Neuron (in vitro differentiated cells): ENCODE measurements at regions not wholly inside any gene's neighbourhood (a gene's known extent, or its start where the extent isn't known, plus 50 kb on each side); places are given as distances from the start of the nearest gene placed in this dataset.

Experiments
- H2AFZ ChIP-seq: one replicate; pipeline ENCODE4 v1.6.1; 2013; ENCODE audit warnings: low read depth, mild to moderate bottlenecking, inconsistent platforms, low read length, moderate library complexity
- H3K27me3 ChIP-seq: one replicate; pipeline ENCODE4 v1.6.1; 2013; ENCODE audit warnings: low read length; ENCODE audit not compliant: insufficient read depth
- H3K36me3 ChIP-seq: one replicate; pipeline ENCODE4 v1.6.1; 2013; ENCODE audit warnings: low read length; ENCODE audit not compliant: insufficient read depth
- H3K4me1 ChIP-seq: one replicate; pipeline ENCODE4 v1.6.1; 2013; ENCODE audit warnings: low read length; ENCODE audit not compliant: insufficient read depth
- H3K4me3 ChIP-seq: 2 replicates; pipeline ENCODE4 v1.5.1; 2013; ENCODE audit warnings: mild to moderate bottlenecking, low read length, moderate library complexity
- H3K9me3 ChIP-seq: one replicate; pipeline ENCODE4 v1.6.1; 2013; ENCODE audit warnings: low read length

GRCh38 chr9:119765632-119766175 is 396.5 kb upstream of the BRINP1 start:
- Histone ChIP-seq H3K4me3 (no peak overlapping the region), H3K27me3 (no peaks in the 10 kb centered on the region), H3K4me1 (peaks cover 2% of the 10 kb centered on the region), H3K9me3 (no peaks in the 10 kb centered on the region), H3K36me3 (no peaks in the 10 kb centered on the region), H2AFZ (no peak overlapping the region)

DNA sequence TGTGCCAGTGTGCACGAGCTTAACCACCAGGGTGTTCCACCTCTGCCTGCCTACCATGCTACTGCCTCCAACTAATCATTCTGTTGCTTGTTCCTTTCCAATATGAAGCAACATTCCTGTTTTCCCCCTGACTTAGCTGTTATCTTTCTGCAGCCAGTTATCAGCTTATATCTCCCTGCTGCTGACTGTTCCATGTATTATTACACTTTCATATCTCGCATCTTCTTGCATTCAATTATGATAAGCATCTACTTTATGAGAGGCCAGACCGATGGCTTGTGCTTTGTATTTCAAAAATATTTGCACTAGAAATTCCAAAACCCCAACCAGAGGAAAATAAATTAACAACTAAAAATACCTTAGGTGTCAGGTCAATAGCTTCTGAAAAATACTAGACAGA is 394.0 kb upstream of the BRINP1 start:
- Histone ChIP-seq H3K27me3 (no peaks in the 10 kb centered on the region), H3K4me1 (peaks cover 2% of the 10 kb centered on the region), H2AFZ (no peak overlapping the region), H3K36me3 (no peaks in the 10 kb centered on the region), H3K4me3 (no peak overlapping the region), H3K9me3 (no peaks in the 10 kb centered on the region)

- H3K36me3 ChIP-seq = no peaks in the 10 kb centered on the region
- H2AFZ ChIP-seq = no peak overlapping the region
- H3K4me1 ChIP-seq = peaks cover 2% of the 10 kb centered on the region
- H3K9me3 ChIP-seq = no peaks in the 10 kb centered on the region
- H3K4me3 ChIP-seq = no peak overlapping the region
- H3K27me3 ChIP-seq = no peaks in the 10 kb centered on the region
Measured at GRCh38 chr9:119761812-119762211, 392.6 kb upstream of the BRINP1 start.

GRCh38 chr9:119758990-119759389 is 389.8 kb upstream of the BRINP1 start:
- Histone ChIP-seq H3K4me1 (peaks cover 2% of the 10 kb centered on the region), H3K4me3 (no peak overlapping the region), H2AFZ (no peak overlapping the region), H3K9me3 (no peaks in the 10 kb centered on the region), H3K27me3 (no peaks in the 10 kb centered on the region), H3K36me3 (no peaks in the 10 kb centered on the region)

DNA sequence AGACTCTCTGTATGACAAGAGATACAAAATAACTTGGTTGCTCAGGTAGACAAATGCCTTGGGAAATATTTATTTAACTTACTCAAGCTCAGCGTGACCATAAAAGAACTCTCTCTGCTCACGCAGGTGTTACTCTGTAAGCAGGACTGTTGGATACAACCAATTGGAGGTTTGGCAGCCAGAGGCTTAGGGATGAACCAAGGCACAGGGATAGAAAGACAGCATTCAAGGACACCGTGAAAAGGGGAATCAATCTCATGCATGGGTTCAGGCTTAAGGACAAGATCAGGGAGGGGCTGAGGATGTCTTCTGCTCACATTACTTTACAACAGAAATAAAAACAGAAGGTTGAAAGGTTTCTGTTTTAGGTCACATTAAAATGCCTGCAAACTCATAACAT is 389.0 kb upstream of the BRINP1 start:
- Histone ChIP-seq H2AFZ (no peak overlapping the region), H3K27me3 (no peaks in the 10 kb centered on the region), H3K36me3 (no peaks in the 10 kb centered on the region), H3K4me3 (no peak overlapping the region), H3K9me3 (no peaks in the 10 kb centered on the region), H3K4me1 (peaks cover 2% of the 10 kb centered on the region)

GRCh38 chr9:119739476-119739875 is 370.2 kb upstream of the BRINP1 start:
- no peak overlapping the region for H2AFZ ChIP-seq
- no peaks in the 10 kb centered on the region for H3K36me3 ChIP-seq
- H3K9me3 ChIP-seq = no peaks in the 10 kb centered on the region
- H3K27me3 ChIP-seq = no peaks in the 10 kb centered on the region
- H3K4me1 ChIP-seq = no peaks in the 10 kb centered on the region
- H3K4me3 ChIP-seq = no peak overlapping the region

DNA sequence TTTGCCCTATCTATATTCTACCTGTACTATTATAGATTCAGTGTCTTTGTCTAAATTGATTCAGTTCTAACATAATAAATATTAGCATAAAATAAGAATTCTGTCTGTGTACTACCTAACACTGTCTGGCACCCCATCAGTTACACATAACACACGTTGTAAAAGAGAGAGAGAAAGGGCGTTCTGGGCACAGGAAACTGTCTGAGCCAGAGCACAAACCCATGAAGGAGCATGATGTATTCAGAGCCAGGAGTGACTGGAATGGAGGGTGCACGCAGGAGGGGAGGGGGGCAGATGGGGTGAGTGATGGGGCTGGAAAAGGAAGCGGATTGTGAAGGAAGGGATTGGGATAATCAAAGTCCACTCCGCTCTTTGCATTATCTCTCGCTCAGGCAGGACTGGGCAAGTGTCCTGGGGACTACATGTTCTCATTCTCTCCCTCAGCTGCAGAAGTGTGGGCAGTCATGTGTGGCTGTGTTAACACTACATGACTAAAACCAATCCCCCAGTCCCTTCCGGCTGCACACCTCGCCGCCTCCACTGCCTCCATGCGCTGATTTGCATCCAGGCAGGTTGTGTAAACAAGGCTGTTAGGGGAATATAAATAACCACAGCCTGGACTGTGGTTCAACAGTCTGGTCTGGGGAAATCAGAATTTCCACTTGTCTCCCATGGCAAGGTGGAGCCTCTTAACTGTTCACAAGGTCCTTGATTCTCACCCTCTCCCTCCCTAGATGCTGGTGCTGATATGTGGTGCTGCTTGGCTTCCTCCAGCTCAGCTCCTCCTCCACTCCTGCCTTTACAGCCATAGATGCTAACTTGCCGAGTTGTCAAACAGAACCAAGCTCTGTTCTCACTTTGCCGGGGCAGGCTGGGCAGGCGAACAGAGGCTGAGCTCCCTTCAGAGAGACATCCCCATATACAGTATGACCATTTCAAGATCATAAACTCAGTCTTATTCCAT is 367.5 kb upstream of the BRINP1 start:
- Histone ChIP-seq H3K27me3 (no peaks in the 10 kb centered on the region), H3K9me3 (no peaks in the 10 kb centered on the region), H3K36me3 (no peaks in the 10 kb centered on the region), H3K4me3 (no peak overlapping the region), H3K4me1 (no peaks in the 10 kb centered on the region), H2AFZ (no peak overlapping the region)

DNA sequence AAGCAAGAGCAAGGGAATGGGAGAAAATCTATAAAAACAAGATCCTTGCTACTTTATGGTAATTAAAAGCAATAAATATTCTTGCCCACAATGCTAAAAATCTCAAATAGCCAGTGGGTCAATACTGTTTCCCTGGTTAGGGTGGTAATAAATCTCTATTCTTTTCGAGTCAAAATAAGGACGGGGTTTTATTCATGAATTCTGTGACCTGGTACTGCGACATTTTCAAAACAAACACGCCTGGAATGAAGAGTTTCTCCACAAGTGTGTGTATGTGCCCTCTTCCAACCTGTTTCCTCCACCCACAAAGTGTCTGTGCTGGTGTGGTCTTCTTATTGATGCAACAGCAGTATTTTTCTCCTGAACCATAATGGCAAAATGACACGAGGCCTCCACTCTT is 358.8 kb upstream of the BRINP1 start:
- Histone ChIP-seq H3K4me3 (no peak overlapping the region), H3K27me3 (no peaks in the 10 kb centered on the region), H3K4me1 (no peaks in the 10 kb centered on the region), H3K36me3 (no peaks in the 10 kb centered on the region), H2AFZ (no peak overlapping the region), H3K9me3 (no peaks in the 10 kb centered on the region)

DNA sequence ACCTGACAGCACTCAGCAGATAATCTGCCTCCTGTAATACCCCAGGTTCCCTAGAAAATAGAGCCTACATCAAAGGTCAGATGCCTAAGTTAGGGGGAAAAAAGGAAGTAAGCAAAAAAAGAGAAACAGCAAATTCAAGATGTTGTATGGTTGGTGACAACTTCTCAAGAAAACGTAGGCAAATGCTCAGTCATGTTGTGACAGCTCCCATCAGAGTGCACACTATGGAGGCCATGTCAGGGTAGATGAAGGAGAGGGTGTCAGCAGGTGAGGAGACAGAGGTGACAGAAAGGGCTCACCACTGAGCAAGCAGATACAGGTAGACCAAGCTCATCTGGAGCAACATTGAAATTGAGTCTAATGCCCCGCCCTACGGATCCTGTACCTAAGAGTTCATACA is 356.8 kb upstream of the BRINP1 start:
- Histone ChIP-seq H2AFZ (no peak overlapping the region), H3K4me3 (no peak overlapping the region), H3K27me3 (no peaks in the 10 kb centered on the region), H3K4me1 (no peaks in the 10 kb centered on the region), H3K9me3 (no peaks in the 10 kb centered on the region), H3K36me3 (no peaks in the 10 kb centered on the region)

GRCh38 chr9:119722384-119722783 is 353.1 kb upstream of the BRINP1 start:
- Histone ChIP-seq H3K27me3 (no peaks in the 10 kb centered on the region), H3K4me3 (no peak overlapping the region), H3K4me1 (no peaks in the 10 kb centered on the region), H2AFZ (no peak overlapping the region), H3K9me3 (no peaks in the 10 kb centered on the region), H3K36me3 (no peaks in the 10 kb centered on the region)

GRCh38 chr9:119712325-119712724 is 343.1 kb upstream of the BRINP1 start:
- Histone ChIP-seq H3K27me3 (no peaks in the 10 kb centered on the region), H3K4me3 (no peak overlapping the region), H3K4me1 (no peaks in the 10 kb centered on the region), H3K9me3 (no peaks in the 10 kb centered on the region), H2AFZ (no peak overlapping the region), H3K36me3 (no peaks in the 10 kb centered on the region)

DNA sequence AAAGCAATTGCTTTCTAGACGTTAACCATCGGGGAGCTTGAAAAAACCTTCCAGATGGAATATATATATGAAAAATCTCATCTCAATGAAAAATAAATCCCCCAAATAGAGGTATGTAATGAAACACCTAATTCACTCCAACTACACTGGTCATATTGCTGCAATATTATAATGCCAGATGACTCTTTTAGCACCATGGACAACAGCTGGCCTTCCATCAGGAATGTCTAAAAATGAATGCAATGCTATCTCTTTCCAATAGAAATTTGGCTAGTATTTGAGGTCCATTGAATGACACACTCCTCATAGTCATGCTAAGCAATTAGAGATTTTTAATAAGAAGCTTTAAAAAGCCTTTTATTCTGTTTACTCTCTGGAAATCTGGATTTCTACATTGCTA is 340.2 kb upstream of the BRINP1 start:
- Histone ChIP-seq H2AFZ (no peak overlapping the region), H3K27me3 (no peaks in the 10 kb centered on the region), H3K4me3 (no peak overlapping the region), H3K9me3 (no peaks in the 10 kb centered on the region), H3K4me1 (no peaks in the 10 kb centered on the region), H3K36me3 (no peaks in the 10 kb centered on the region)

DNA sequence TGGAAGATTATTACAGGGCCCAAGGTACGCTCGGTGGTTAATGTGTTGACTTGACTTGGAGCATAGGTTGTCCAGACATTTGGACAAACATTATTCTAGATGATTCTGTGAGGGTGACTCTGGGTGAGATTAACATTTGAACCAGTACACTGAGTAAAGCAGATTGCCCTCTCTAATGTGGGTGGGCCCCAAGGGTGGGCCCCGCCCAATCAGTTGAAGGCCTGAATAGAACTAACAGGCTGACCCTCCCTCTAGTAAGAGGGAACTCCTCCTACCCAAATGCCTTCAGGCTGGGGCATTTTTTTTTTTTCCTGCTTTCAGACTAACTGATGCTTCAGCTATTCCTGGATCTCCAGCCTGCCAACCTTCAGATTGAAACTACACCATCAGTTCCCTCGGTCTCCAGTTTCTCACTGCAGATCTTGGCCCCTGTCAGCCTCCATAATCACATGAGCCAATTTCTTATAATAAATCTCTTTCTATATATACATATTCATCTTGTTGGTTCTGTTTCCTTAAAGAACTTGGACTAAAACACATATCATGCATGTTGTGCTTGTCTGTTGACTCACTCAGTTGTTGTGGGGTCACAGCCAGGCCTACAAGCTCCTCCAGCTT is 338.1 kb upstream of the BRINP1 start:
- no peaks in the 10 kb centered on the region for H3K4me1 ChIP-seq
- no peaks in the 10 kb centered on the region for H3K36me3 ChIP-seq
- no peaks in the 10 kb centered on the region for H3K9me3 ChIP-seq
- no peaks in the 10 kb centered on the region for H3K27me3 ChIP-seq
- H2AFZ ChIP-seq = no peak overlapping the region
- H3K4me3 ChIP-seq = no peak overlapping the region
